ENCODE measurements at regions not wholly inside any gene's neighbourhood (a gene's known extent, or its start where the extent isn't known, plus 50 kb on each side); places are given as distances from the start of the nearest gene placed in this dataset.

DNA sequence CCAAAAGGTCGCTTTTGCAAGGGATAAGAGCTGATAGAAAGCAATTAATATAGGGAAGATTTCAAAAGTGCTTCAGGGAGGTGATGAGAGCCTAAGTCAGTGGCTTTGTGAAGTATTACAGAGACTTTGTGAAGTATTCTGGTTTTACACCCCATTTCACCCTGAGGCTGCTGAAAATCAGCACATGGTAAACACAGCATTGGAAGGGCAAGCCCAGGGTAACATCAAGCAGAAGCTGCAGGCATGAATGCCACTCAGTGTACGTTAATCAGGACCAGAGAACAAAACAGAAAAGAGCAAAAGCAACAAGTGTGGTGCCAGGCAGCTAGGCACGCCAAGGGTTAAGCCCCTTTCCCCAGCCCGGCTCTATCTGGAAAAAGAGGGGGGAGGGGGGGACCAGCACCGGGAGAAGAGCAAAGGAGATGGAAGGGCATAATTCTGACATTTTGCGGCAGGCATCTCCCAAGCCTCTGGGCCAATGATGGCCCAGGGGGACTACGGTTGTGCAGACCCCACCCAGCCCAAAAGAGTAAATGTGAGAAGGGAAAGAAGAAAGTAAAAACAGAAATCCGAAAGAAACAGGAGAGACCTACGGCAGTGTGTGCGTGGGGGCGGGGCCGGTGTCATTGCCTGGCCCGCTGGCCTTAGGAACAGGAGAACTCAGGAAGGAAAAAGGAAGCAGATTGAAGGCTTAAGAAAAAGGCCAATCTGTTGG is 58.9 kb downstream of the DHRS2 start:
- peaks cover 0 to 13% (median 10%) of the 10 kb centered on the region in 11 experiments; a peak in 11 of 22 replicates for H3K27me3 ChIP-seq
- peak overlapping the region in 5 of 11 experiments; percentile 3 to 65 (median 45); a peak in 4 of 22 replicates for H3K4me2 ChIP-seq
- H3K27ac ChIP-seq, result no peak overlapping the region
- no peaks in the 10 kb centered on the region for H4K20me1 ChIP-seq
- no peaks in the 10 kb centered on the region for H3K36me3 ChIP-seq
- peaks cover 0 to 10% (median 2%) of the 10 kb centered on the region in 10 experiments; a peak in 6 of 20 replicates for H3K4me1 ChIP-seq
- peaks cover 0 to 15% (median 4%) of the 10 kb centered on the region in 11 experiments; a peak in 6 of 22 replicates for H3K9me3 ChIP-seq (replicated peaks in 1 of 11)
- no peak overlapping the region for H3K9ac ChIP-seq
- no peak overlapping the region for H3K4me3 ChIP-seq
- no peak for TF ChIP-seq Cebpa-rat (IDR thresholded peaks at IDR 0.05)

DNA sequence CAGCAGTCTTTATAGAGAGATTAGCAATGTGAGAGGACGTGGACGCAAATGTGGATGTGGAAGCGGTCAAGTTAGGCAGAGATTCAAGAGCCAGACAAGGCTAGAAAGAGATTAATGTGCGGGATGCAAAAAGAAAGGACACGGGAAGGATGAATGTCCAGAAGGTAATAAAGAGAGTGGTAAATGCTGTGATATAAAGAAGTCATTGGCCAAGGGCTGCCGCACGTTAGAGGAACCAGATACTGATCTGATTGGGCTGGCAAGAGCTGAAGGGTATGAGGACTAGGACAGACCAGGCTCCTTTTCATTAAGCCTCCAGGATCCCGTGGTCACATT is 59.5 kb downstream of the DHRS2 start:
- no peaks in the 10 kb centered on the region for H3K36me3 ChIP-seq
- peak overlapping the region in 4 of 11 experiments; percentile 3 to 51 (median 15); a peak in 3 of 22 replicates for H3K4me2 ChIP-seq
- H3K27ac ChIP-seq, result no peak overlapping the region
- no peak overlapping the region for H3K4me3 ChIP-seq
- peaks cover 0 to 18% (median 4%) of the 10 kb centered on the region in 11 experiments; a peak in 5 of 22 replicates for H3K9me3 ChIP-seq (replicated peaks in 1 of 11)
- H3K9ac ChIP-seq, result no peak overlapping the region
- no peak for TF ChIP-seq Cebpa-rat (IDR thresholded peaks at IDR 0.05)
- H4K20me1 ChIP-seq, result no peaks in the 10 kb centered on the region
- peaks cover 0 to 13% (median 10%) of the 10 kb centered on the region in 11 experiments; a peak in 11 of 22 replicates for H3K27me3 ChIP-seq
- H3K4me1 ChIP-seq, result peaks cover 0 to 10% (median 2%) of the 10 kb centered on the region in 10 experiments; a peak in 6 of 20 replicates

DNA sequence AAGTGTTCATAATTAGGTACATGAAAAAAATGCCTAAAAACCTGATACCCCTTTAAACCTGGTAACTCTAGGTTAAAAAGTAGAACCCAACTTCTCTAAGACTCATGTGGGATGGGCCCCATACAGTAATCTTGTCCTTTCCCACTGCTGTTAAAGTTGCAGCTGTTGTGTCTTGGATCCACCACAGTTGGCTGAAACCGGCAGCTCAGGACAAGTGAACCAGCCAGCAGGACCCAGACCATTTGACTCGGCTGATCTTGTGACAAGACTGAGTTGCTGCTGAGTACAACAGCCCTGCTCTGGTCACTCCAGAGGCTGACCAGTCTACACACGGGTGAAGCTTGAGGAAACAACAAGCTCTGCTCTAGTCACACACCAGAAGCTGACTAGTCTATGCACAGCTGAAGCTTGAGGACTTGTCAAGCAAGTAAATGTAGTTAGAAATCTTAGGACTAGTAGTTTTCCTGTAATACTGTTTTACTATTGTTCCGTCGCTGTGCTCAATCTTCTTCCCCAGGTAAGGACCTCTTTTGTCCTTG is 60.6 kb downstream of the DHRS2 start:
- no peak overlapping the region for H3K4me2 ChIP-seq
- H4K20me1 ChIP-seq, result no peaks in the 10 kb centered on the region
- H3K9ac ChIP-seq, result no peak overlapping the region
- peaks cover 0 to 10% (median 2%) of the 10 kb centered on the region in 10 experiments; a peak in 6 of 20 replicates for H3K4me1 ChIP-seq
- H3K4me3 ChIP-seq, result no peak overlapping the region
- no peaks in the 10 kb centered on the region for H3K36me3 ChIP-seq
- peaks cover 0 to 28% (median 11%) of the 10 kb centered on the region in 11 experiments; a peak in 12 of 22 replicates for H3K9me3 ChIP-seq (replicated peaks in 1 of 11)
- H3K27me3 ChIP-seq, result peaks cover 0 to 13% (median 10%) of the 10 kb centered on the region in 11 experiments; a peak in 11 of 22 replicates
- H3K27ac ChIP-seq, result no peak overlapping the region
- TF ChIP-seq Cebpa-rat (IDR thresholded peaks at IDR 0.05), result no peak

DNA sequence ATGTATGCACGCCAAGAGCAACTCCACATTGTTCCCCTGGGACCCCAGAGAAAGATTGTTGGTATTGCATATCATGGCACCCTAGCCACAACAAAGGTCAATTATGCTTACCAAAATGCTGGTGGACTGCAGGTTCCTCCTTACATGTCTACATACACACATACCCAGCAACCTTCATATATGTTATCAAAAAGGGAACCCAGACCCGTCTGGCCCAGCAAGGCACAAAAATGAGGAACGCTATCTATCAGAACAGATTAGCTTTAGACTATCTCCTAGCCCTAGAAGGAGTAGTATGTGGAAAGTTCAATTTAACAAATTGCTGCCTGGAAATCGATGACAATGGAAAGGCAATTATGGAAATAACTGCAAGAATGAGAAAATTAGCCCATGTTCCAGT is 61.5 kb downstream of the DHRS2 start:
- no peak overlapping the region for H3K4me2 ChIP-seq
- H3K36me3 ChIP-seq, result no peaks in the 10 kb centered on the region
- no peak overlapping the region for H3K27ac ChIP-seq
- no peak for TF ChIP-seq Cebpa-rat (IDR thresholded peaks at IDR 0.05)
- no peaks in the 10 kb centered on the region for H4K20me1 ChIP-seq
- H3K27me3 ChIP-seq, result peaks cover 0 to 13% (median 10%) of the 10 kb centered on the region in 11 experiments; a peak in 11 of 22 replicates
- H3K4me1 ChIP-seq, result peaks cover 0 to 10% (median 2%) of the 10 kb centered on the region in 10 experiments; a peak in 6 of 20 replicates
- H3K9ac ChIP-seq, result no peak overlapping the region
- H3K9me3 ChIP-seq (replicated peaks in 1 of 11), result peaks cover 4 to 37% (median 13%) of the 10 kb centered on the region in 11 experiments; a peak in 19 of 22 replicates
- H3K4me3 ChIP-seq, result no peak overlapping the region

DNA sequence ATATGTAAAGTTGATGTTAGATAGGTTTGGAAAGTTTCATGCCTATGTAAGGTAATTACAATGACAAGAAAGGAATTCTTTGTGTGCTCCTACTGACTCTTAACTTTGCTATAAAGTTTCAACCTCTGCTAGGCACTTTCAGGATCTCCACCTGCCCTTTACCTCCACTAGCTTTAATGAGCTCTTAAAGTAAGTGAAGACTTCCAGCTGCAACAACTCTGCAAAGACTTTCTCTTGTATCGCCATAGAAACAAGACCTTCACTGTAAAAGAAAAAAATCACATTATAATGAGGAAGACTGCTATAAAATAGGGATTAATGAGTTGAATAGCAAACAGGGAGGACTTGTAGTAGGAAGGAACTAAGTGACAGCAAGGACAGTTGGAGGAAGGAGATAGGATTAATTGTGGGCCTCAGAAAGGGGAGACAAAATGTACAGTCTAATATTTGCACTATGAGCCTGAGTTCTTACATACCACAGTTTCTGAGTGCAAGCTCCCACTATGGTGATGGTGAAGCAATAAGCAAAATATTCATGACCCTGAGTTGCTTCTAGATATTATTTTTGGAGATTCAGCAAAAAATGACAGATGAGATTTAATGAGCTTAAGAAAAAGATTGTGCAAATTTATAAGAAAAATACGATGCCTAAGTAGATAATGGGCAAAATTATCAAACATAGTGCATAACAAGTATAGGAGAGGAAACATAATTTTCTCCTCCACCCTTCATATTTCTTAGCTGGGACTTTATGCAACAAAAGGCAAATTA is 66.7 kb downstream of the DHRS2 start:
- H3K36me3 ChIP-seq, result no peaks in the 10 kb centered on the region
- no peak overlapping the region for H3K4me3 ChIP-seq
- TF ChIP-seq Cebpa-rat (IDR thresholded peaks at IDR 0.05), result no peak
- H3K4me2 ChIP-seq, result no peak overlapping the region
- no peaks in the 10 kb centered on the region for H3K27me3 ChIP-seq
- H3K9me3 ChIP-seq (replicated peaks in 1 of 11), result peaks cover 54 to 87% (median 64%) of the 10 kb centered on the region in 11 experiments
- H3K27ac ChIP-seq, result no peak overlapping the region
- no peak overlapping the region for H3K9ac ChIP-seq
- no peaks in the 10 kb centered on the region for H3K4me1 ChIP-seq
- no peaks in the 10 kb centered on the region for H4K20me1 ChIP-seq

DNA sequence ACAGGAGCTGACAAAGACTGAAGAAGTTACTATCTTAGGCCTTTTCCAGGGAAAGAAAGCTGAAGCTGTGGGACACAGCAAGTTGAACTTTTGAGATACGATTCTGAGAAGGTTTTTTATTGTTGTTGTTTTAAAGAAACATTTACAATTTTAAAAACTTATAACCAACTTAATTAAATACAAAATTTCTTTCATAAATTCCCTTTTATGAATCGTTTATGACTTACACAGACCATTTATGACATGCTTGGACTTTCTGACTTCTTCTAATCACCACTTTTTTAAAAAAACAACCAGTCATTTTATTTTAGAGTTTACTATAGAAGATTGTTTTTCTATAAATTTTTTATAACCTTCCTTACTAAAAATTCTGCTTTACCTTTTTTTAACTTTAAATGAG is 68.7 kb downstream of the DHRS2 start:
- no peaks in the 10 kb centered on the region for H3K4me1 ChIP-seq
- H3K4me3 ChIP-seq, result no peak overlapping the region
- no peak overlapping the region for H3K9ac ChIP-seq
- no peak overlapping the region for H3K4me2 ChIP-seq
- no peak overlapping the region for H3K27ac ChIP-seq
- peaks cover 55 to 91% (median 75%) of the 10 kb centered on the region in 11 experiments for H3K9me3 ChIP-seq (replicated peaks in 1 of 11)
- TF ChIP-seq Cebpa-rat (IDR thresholded peaks at IDR 0.05), result no peak
- no peaks in the 10 kb centered on the region for H3K27me3 ChIP-seq
- no peaks in the 10 kb centered on the region for H3K36me3 ChIP-seq
- H4K20me1 ChIP-seq, result no peaks in the 10 kb centered on the region

DNA sequence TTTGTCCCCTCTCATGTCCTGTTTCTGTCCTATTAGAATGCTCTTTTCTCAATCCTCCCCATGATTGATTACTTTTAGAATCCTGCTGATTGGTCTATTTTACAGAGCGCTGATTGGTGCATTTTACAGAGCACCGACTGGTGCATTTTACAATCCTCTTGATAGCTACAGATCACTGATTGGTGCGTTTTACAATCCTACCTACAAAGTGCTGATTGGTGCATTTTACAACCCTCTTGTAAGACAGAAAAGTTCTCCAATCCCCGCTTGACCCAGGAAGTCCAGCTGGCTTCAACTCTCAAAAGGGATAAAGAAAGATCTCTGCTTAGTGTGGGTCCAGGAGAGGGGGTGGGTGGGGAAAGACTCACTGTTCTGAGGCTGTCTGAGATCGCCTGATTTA is 71.3 kb downstream of the DHRS2 start:
- H3K4me3 ChIP-seq, result no peak overlapping the region
- H3K27me3 ChIP-seq, result no peaks in the 10 kb centered on the region
- peaks cover 54 to 70% (median 66%) of the 10 kb centered on the region in 11 experiments for H3K9me3 ChIP-seq (replicated peaks in 1 of 11)
- no peak overlapping the region for H3K27ac ChIP-seq
- no peaks in the 10 kb centered on the region for H3K4me1 ChIP-seq
- H3K4me2 ChIP-seq, result no peak overlapping the region
- H3K9ac ChIP-seq, result no peak overlapping the region
- no peaks in the 10 kb centered on the region for H3K36me3 ChIP-seq
- no peaks in the 10 kb centered on the region for H4K20me1 ChIP-seq
- TF ChIP-seq Cebpa-rat (IDR thresholded peaks at IDR 0.05), result no peak

DNA sequence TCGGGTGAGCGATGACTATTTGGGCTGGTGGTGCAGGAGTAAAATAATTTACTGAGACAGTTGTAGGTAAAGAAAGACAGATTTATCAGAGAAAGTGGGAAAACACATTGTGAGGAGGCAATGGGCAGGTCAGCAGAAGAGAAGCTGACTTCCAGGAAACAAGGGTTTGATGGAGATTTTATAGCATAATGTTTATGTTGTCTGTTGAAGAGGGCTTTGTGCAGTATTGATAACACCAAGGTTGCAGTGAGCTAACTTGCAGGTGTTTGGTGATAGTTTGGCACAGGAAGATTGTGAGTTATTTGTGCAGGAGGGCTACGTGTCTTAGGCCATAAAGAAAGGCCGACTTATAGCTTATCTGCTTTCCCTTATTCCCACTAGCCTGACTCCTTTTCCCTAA is 72.2 kb downstream of the DHRS2 start:
- Histone ChIP-seq H3K27ac (no peak overlapping the region), H3K9ac (no peak overlapping the region), H3K9me3 (replicated peaks in 1 of 11) (peaks cover 45 to 61% (median 57%) of the 10 kb centered on the region in 11 experiments), H3K4me1 (no peaks in the 10 kb centered on the region), H3K27me3 (no peaks in the 10 kb centered on the region), H3K36me3 (no peaks in the 10 kb centered on the region), H3K4me3 (no peak overlapping the region), H3K4me2 (no peak overlapping the region), H4K20me1 (no peaks in the 10 kb centered on the region)
- TF ChIP-seq Cebpa-rat (IDR thresholded peaks at IDR 0.05), result no peak

DNA sequence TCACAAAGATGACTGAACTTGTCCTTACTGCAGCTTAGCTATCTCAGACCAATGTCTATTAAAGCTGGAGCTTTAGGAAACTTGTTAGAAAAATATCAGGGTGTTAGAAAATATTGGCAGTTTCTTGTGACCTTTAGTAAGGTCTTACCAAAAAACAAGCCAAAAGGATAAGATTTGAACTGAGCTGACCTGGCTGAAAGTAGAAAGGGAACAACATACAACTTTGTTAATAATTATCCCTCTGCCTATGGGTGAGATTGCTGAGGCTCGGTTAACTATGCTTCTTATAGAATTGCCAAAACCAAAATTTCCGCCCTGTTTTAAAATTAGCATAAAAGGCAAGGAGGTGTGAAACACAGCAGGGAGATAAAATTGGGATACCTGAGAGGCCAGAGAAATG is 73.8 kb downstream of the DHRS2 start:
- no peak for TF ChIP-seq Cebpa-rat (IDR thresholded peaks at IDR 0.05)
- Histone ChIP-seq H3K4me1 (no peaks in the 10 kb centered on the region), H3K27me3 (no peaks in the 10 kb centered on the region), H3K4me2 (no peak overlapping the region), H3K4me3 (no peak overlapping the region), H3K9me3 (replicated peaks in 1 of 11) (peaks cover 29 to 47% (median 41%) of the 10 kb centered on the region in 11 experiments), H3K27ac (no peak overlapping the region), H4K20me1 (no peaks in the 10 kb centered on the region), H3K9ac (no peak overlapping the region), H3K36me3 (no peaks in the 10 kb centered on the region)
